ENCODE measurements at regions not wholly inside any gene's neighbourhood (a gene's known extent, or its start where the extent isn't known, plus 50 kb on each side); places are given as distances from the start of the nearest gene placed in this dataset.

GRCh38 chr6:1111361-1111760 lies 200.5 kb upstream of the FOXQ1 start:
- peak; percentile 11 for DNase-seq (ENCODE audit: extremely low spot score, unreplicated experiment)
- H3K4me3 Mint-ChIP-seq (ENCODE audit: unreplicated experiment), result no peak overlapping the region
- H3K27ac Mint-ChIP-seq (ENCODE audit: unreplicated experiment), result no peak overlapping the region
- no peaks in the 10 kb centered on the region for H3K27me3 Mint-ChIP-seq (ENCODE audit: unreplicated experiment)
- H3K36me3 Mint-ChIP-seq (ENCODE audit: unreplicated experiment), result no peaks in the 10 kb centered on the region
- H3K9me3 Mint-ChIP-seq (ENCODE audit: unreplicated experiment), result no peaks in the 10 kb centered on the region
- no peaks in the 10 kb centered on the region for H3K4me1 Mint-ChIP-seq (ENCODE audit: unreplicated experiment)
- TF ChIP-seq CTCF (IDR thresholded peaks at IDR 0.05), result no peak

GRCh38 chr6:1110941-1111349 lies 201.0 kb upstream of the FOXQ1 start:
- no peak for TF ChIP-seq CTCF (IDR thresholded peaks at IDR 0.05)
- no peaks in the 10 kb centered on the region for H3K27me3 Mint-ChIP-seq (ENCODE audit: unreplicated experiment)
- H3K36me3 Mint-ChIP-seq (ENCODE audit: unreplicated experiment), result no peaks in the 10 kb centered on the region
- DNase-seq (ENCODE audit: extremely low spot score, unreplicated experiment), result peak; percentile 44
- H3K4me3 Mint-ChIP-seq (ENCODE audit: unreplicated experiment), result no peak overlapping the region
- no peaks in the 10 kb centered on the region for H3K9me3 Mint-ChIP-seq (ENCODE audit: unreplicated experiment)
- no peaks in the 10 kb centered on the region for H3K4me1 Mint-ChIP-seq (ENCODE audit: unreplicated experiment)
- H3K27ac Mint-ChIP-seq (ENCODE audit: unreplicated experiment), result no peak overlapping the region

GRCh38 chr6:1110164-1110563 lies 201.7 kb upstream of the FOXQ1 start:
- DNase-seq (ENCODE audit: extremely low spot score, unreplicated experiment), result peak; percentile 27
- Mint-ChIP-seq H3K9me3 (ENCODE audit: unreplicated experiment) (no peaks in the 10 kb centered on the region), H3K4me3 (ENCODE audit: unreplicated experiment) (no peak overlapping the region), H3K27ac (ENCODE audit: unreplicated experiment) (no peak overlapping the region), H3K27me3 (ENCODE audit: unreplicated experiment) (no peaks in the 10 kb centered on the region), H3K36me3 (ENCODE audit: unreplicated experiment) (no peaks in the 10 kb centered on the region), H3K4me1 (ENCODE audit: unreplicated experiment) (no peaks in the 10 kb centered on the region)
- TF ChIP-seq CTCF (IDR thresholded peaks at IDR 0.05), result no peak

- peaks cover 8% of the 10 kb centered on the region for H3K27me3 Mint-ChIP-seq (ENCODE audit: unreplicated experiment)
- no peaks in the 10 kb centered on the region for H3K4me1 Mint-ChIP-seq (ENCODE audit: unreplicated experiment)
- no peaks in the 10 kb centered on the region for H3K9me3 Mint-ChIP-seq (ENCODE audit: unreplicated experiment)
- no peak for DNase-seq (ENCODE audit: extremely low spot score, unreplicated experiment)
- TF ChIP-seq CTCF (IDR thresholded peaks at IDR 0.05), result no peak
- H3K36me3 Mint-ChIP-seq (ENCODE audit: unreplicated experiment), result no peaks in the 10 kb centered on the region
- no peak overlapping the region for H3K4me3 Mint-ChIP-seq (ENCODE audit: unreplicated experiment)
- H3K27ac Mint-ChIP-seq (ENCODE audit: unreplicated experiment), result no peak overlapping the region
Observed at GRCh38 chr6:1109134-1109533, 202.8 kb upstream of the FOXQ1 start.

GRCh38 chr6:1108198-1108597 lies 203.7 kb upstream of the FOXQ1 start:
- Mint-ChIP-seq H3K9me3 (ENCODE audit: unreplicated experiment) (no peaks in the 10 kb centered on the region), H3K27me3 (ENCODE audit: unreplicated experiment) (peaks cover 8% of the 10 kb centered on the region), H3K36me3 (ENCODE audit: unreplicated experiment) (no peaks in the 10 kb centered on the region), H3K4me1 (ENCODE audit: unreplicated experiment) (no peaks in the 10 kb centered on the region), H3K4me3 (ENCODE audit: unreplicated experiment) (no peak overlapping the region), H3K27ac (ENCODE audit: unreplicated experiment) (no peak overlapping the region)
- no peak for TF ChIP-seq CTCF (IDR thresholded peaks at IDR 0.05)
- DNase-seq (ENCODE audit: extremely low spot score, unreplicated experiment), result no peak

Data from osteocyte (in vitro differentiated cells).